SH-SY5Y (cell line): ENCODE measurements at regions not wholly inside any gene's neighbourhood (a gene's known extent, or its start where the extent isn't known, plus 50 kb on each side); places are given as distances from the start of the nearest gene placed in this dataset.

Experiments
- GATA2 ChIP-seq: IDR thresholded peaks from 2 replicates; pipeline ENCODE4 v1.6.1; 2011; ENCODE audit warnings: mild to moderate bottlenecking, low read depth, low read length
- GATA3 ChIP-seq: IDR thresholded peaks from 2 replicates; pipeline ENCODE4 v1.6.1; 2011; ENCODE audit warnings: low read depth, mild to moderate bottlenecking, low read length, moderate library complexity

DNA sequence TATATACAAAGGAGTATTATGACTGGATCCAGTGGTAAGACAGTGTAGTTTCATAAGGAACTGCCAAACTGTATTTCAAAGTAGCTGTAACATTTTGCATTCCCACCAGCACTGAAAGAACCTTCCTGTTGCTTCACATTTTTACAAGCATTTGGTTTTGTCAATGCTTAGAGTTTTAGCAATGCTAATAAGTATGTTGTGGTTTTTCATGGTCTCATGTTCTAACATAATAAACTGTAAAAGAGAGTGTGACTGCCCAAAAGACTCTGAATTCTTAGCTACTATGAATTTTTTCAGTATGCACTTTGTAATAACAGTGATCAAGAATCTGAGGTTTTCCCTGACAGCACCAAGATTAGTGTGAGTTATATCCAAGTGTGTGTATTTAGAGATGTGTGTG is 604.2 kb downstream of the XIRP2 start:
- TF ChIP-seq GATA2, result no peak
- no peak for TF ChIP-seq GATA3
